ENCODE measurements at regions not wholly inside any gene's neighbourhood (a gene's known extent, or its start where the extent isn't known, plus 50 kb on each side); places are given as distances from the start of the nearest gene placed in this dataset.

- Histone ChIP-seq H3K9me3 (no peaks in the 10 kb centered on the region), H3K4me3 (no peak overlapping the region), H3K4me1 (no peaks in the 10 kb centered on the region), H3K27ac (no peak overlapping the region), H3K36me3 (no peaks in the 10 kb centered on the region), H3K27me3 (no peaks in the 10 kb centered on the region)
- intact Hi-C loops (cut with DNase I; ENCODE audit: low total_unique reads) = no loop called here
- no peak for TF ChIP-seq CTCF (IDR thresholded peaks at IDR 0.05)
- TF ChIP-seq POLR2A (IDR thresholded peaks at IDR 0.05) = no peak
- no peak for DNase-seq
Observed at GRCh38 chr5:124996023-124996763, 249.8 kb upstream of the ZNF608 start.

GRCh38 chr5:124996764-124997077 is 250.3 kb upstream of the ZNF608 start:
- H3K4me1 ChIP-seq = no peaks in the 10 kb centered on the region
- TF ChIP-seq POLR2A (IDR thresholded peaks at IDR 0.05) (no peak), CTCF (IDR thresholded peaks at IDR 0.05) (no peak)
- H3K4me3 ChIP-seq = no peak overlapping the region
- intact Hi-C loops (cut with DNase I; ENCODE audit: low total_unique reads) = no loop called here
- no peaks in the 10 kb centered on the region for H3K36me3 ChIP-seq
- H3K9me3 ChIP-seq = no peaks in the 10 kb centered on the region
- no peak overlapping the region for H3K27ac ChIP-seq
- no peak for DNase-seq
- no peaks in the 10 kb centered on the region for H3K27me3 ChIP-seq

- no peaks in the 10 kb centered on the region for H3K36me3 ChIP-seq
- no peaks in the 10 kb centered on the region for H3K4me1 ChIP-seq
- H3K27me3 ChIP-seq = no peaks in the 10 kb centered on the region
- no peak overlapping the region for H3K4me3 ChIP-seq
- H3K27ac ChIP-seq = no peak overlapping the region
- DNase-seq = no peak
- no peaks in the 10 kb centered on the region for H3K9me3 ChIP-seq
- TF ChIP-seq CTCF (IDR thresholded peaks at IDR 0.05) (no peak), POLR2A (IDR thresholded peaks at IDR 0.05) (no peak)
- intact Hi-C loops (cut with DNase I; ENCODE audit: low total_unique reads) = no loop called here
Observed at GRCh38 chr5:124997186-124997893, 250.9 kb upstream of the ZNF608 start.

GRCh38 chr5:124998520-124998919 is 252.1 kb upstream of the ZNF608 start:
- H3K9me3 ChIP-seq = no peaks in the 10 kb centered on the region

More at GRCh38 chr5:124998520-124998919, 252.1 kb upstream of the ZNF608 start:
- Histone ChIP-seq H3K36me3 (no peaks in the 10 kb centered on the region), H3K27me3 (no peaks in the 10 kb centered on the region), H3K4me1 (no peaks in the 10 kb centered on the region), H3K4me3 (no peak overlapping the region), H3K27ac (no peak overlapping the region)
- DNase-seq = no peak
- TF ChIP-seq CTCF (IDR thresholded peaks at IDR 0.05) (no peak), POLR2A (IDR thresholded peaks at IDR 0.05) (no peak)
- intact Hi-C loops (cut with DNase I; ENCODE audit: low total_unique reads) = no loop called here
